Trophoblast cell (in vitro differentiated cells and primary cell): ENCODE measurements at regions not wholly inside any gene's neighbourhood (a gene's known extent, or its start where the extent isn't known, plus 50 kb on each side); places are given as distances from the start of the nearest gene placed in this dataset.

ENCODE experiments used
- DNase-seq, 2 donors: peaks; one replicate each; pipeline ENCODE4 v3.0.0-alpha.2; 2016
- H2AFZ ChIP-seq: 2 replicates; pipeline ENCODE4 v1.6.1; 2013; ENCODE audit warnings: low read length, moderate library complexity, mild to moderate bottlenecking; ENCODE audit not compliant: insufficient read depth, poor library complexity
- H2AK5ac ChIP-seq: 2 replicates; pipeline ENCODE4 v1.6.1; 2013; ENCODE audit warnings: mild to moderate bottlenecking, low read length
- H2BK120ac ChIP-seq: 2 replicates; pipeline ENCODE4 v1.6.1; 2013; ENCODE audit warnings: low read length, mild to moderate bottlenecking, moderate library complexity; ENCODE audit not compliant: insufficient read depth, poor library complexity
- H2BK12ac ChIP-seq: 2 replicates; pipeline ENCODE4 v1.6.1; 2013; ENCODE audit warnings: mild to moderate bottlenecking, low read length, moderate library complexity
- H2BK5ac ChIP-seq: 2 replicates; pipeline ENCODE4 v1.6.1; 2013; ENCODE audit warnings: low read length, low read depth, moderate library complexity, mild to moderate bottlenecking; ENCODE audit not compliant: poor library complexity
- H3K14ac ChIP-seq: 2 replicates; pipeline ENCODE4 v1.6.1; 2013; ENCODE audit warnings: mild to moderate bottlenecking, low read length
- H3K18ac ChIP-seq: 2 replicates; pipeline ENCODE4 v1.6.1; 2013; ENCODE audit warnings: mild to moderate bottlenecking, low read length
- H3K23ac ChIP-seq: 2 replicates; pipeline ENCODE4 v1.6.1; 2013; ENCODE audit warnings: low read length
- H3K27ac ChIP-seq: 2 replicates; pipeline ENCODE4 v1.5.1; 2013; ENCODE audit warnings: low read depth, mild to moderate bottlenecking, inconsistent platforms, low read length, moderate library complexity
- H3K27me3 ChIP-seq: 2 replicates; pipeline ENCODE4 v1.6.1; 2013; ENCODE audit warnings: inconsistent platforms, mild to moderate bottlenecking, low read length, moderate library complexity; ENCODE audit not compliant: insufficient read depth
- H3K36me3 ChIP-seq, 2 experiments: 1 replicate in 1 of 2; 2 replicates in 1 of 2; pipeline ENCODE4 v1.6.1; 2013; ENCODE audit warnings: low read length in 2 of 2, mild to moderate bottlenecking in 2 of 2, moderate library complexity in 1 of 2; ENCODE audit not compliant: insufficient read depth in 2 of 2, control insufficient read depth in 1 of 2
- H3K4ac ChIP-seq: 2 replicates; pipeline ENCODE4 v1.6.1; 2013; ENCODE audit warnings: low read depth, mild to moderate bottlenecking, low read length, moderate library complexity
- H3K4me1 ChIP-seq, 2 experiments: 1 replicate in 1 of 2; 2 replicates in 1 of 2; pipeline ENCODE4 v1.6.1; 2013; ENCODE audit warnings: low read length in 2 of 2, mild to moderate bottlenecking in 2 of 2, moderate library complexity in 1 of 2; ENCODE audit not compliant: insufficient read depth in 2 of 2, control insufficient read depth in 1 of 2
- H3K4me2 ChIP-seq: 2 replicates; pipeline ENCODE4 v1.6.1; 2013; ENCODE audit warnings: inconsistent platforms, mild to moderate bottlenecking, low read length, moderate library complexity
- H3K4me3 ChIP-seq: 2 replicates; pipeline ENCODE4 v1.5.1; 2013; ENCODE audit warnings: mild to moderate bottlenecking, low read depth, low read length, inconsistent platforms
- H3K79me1 ChIP-seq: one replicate; pipeline ENCODE4 v1.6.1; 2013; ENCODE audit warnings: low read length
- H3K79me2 ChIP-seq: 2 replicates; pipeline ENCODE4 v1.6.1; 2013; ENCODE audit warnings: low read length, mild to moderate bottlenecking; ENCODE audit not compliant: control insufficient read depth, insufficient read depth, poor library complexity
- H3K9ac ChIP-seq: 2 replicates; pipeline ENCODE4 v1.6.1; 2013; ENCODE audit warnings: mild to moderate bottlenecking, low read length
- H3K9me3 ChIP-seq: 2 replicates; pipeline ENCODE4 v1.6.1; 2013; ENCODE audit warnings: low read depth, mild to moderate bottlenecking, control low read depth, inconsistent platforms, low read length; ENCODE audit not compliant: insufficient read depth
- H4K12ac ChIP-seq: 2 replicates; pipeline ENCODE4 v1.6.1; 2013; ENCODE audit warnings: low read depth, mild to moderate bottlenecking, low read length, moderate library complexity
- H4K8ac ChIP-seq: 2 replicates; pipeline ENCODE4 v1.6.1; 2013; ENCODE audit warnings: low read depth, mild to moderate bottlenecking, low read length, moderate library complexity
- H4K91ac ChIP-seq: one replicate; pipeline ENCODE4 v1.6.1; 2013; ENCODE audit warnings: low read depth, mild to moderate bottlenecking, low read length, moderate library complexity
- WGBS: extraction: QIAGEN DNeasy Blood & Tissue Kit; methylation state at CpG from one replicate; pipeline ENCODE4 v1.1.7; 2013; ENCODE audit warnings: missing lambda C conversion rate; ENCODE audit not compliant: insufficient read length, insufficient coverage; ENCODE audit errors: extremely low coverage; 5-methylcytosine and 5-hydroxymethylcytosine counted together

GRCh38 chr9:1253064-1253979 is 203.2 kb downstream of the DMRT2 start:
- H2BK120ac ChIP-seq: no peak overlapping the region
- no peaks in the 10 kb centered on the region for H3K79me1 ChIP-seq
- no peak overlapping the region for H2AK5ac ChIP-seq
- no peaks in the 10 kb centered on the region for H3K27me3 ChIP-seq
- no peaks in the 10 kb centered on the region for H3K4me1 ChIP-seq
- H2BK5ac ChIP-seq: no peak overlapping the region
- H4K12ac ChIP-seq: no peak overlapping the region
- H2BK12ac ChIP-seq: no peak overlapping the region
- H4K91ac ChIP-seq: no peak overlapping the region
- H3K18ac ChIP-seq: no peak overlapping the region
- H3K27ac ChIP-seq: no peak overlapping the region
- no peak for DNase-seq
- H3K9me3 ChIP-seq: no peaks in the 10 kb centered on the region
- H3K14ac ChIP-seq: no peak overlapping the region
- H2AFZ ChIP-seq: no peak overlapping the region
- H3K4me3 ChIP-seq: no peak overlapping the region
- no peak overlapping the region for H3K23ac ChIP-seq
- H3K9ac ChIP-seq: no peak overlapping the region
- no peaks in the 10 kb centered on the region for H3K36me3 ChIP-seq
- H3K4me2 ChIP-seq: no peak overlapping the region
- no peak overlapping the region for H3K4ac ChIP-seq
- no peak overlapping the region for H4K8ac ChIP-seq
- 100% methylated on average over 4 of the region's 10 CpGs for WGBS
- no peaks in the 10 kb centered on the region for H3K79me2 ChIP-seq

DNA sequence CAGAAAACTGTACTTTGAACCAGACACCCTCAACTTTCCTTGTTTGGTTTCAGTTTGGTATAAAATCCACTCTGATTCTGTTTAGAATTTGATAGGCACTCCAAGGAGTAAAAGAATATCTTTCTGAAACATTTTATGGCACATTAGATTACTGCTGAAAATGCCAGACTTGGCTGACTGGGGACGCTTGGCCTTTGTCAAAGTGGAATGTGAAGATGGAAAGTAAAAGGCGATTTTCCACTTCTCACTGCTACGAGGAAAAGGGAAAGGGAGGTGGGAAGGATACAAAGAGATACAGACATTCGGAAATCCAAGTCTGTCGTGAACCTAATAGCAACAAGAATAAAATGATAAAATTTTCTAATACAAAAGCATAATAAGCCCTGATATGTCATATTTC is 203.9 kb downstream of the DMRT2 start:
- H3K4me3 ChIP-seq: no peak overlapping the region
- H3K27me3 ChIP-seq: no peaks in the 10 kb centered on the region
- H2AFZ ChIP-seq: no peak overlapping the region
- no peaks in the 10 kb centered on the region for H3K9me3 ChIP-seq
- H3K36me3 ChIP-seq: no peaks in the 10 kb centered on the region
- H3K4me1 ChIP-seq: no peaks in the 10 kb centered on the region
- no peak overlapping the region for H4K8ac ChIP-seq
- no peaks in the 10 kb centered on the region for H3K79me2 ChIP-seq
- no peak overlapping the region for H3K4ac ChIP-seq
- H3K23ac ChIP-seq: no peak overlapping the region
- no peak overlapping the region for H2BK12ac ChIP-seq
- H3K4me2 ChIP-seq: no peak overlapping the region
- no peak overlapping the region for H4K12ac ChIP-seq
- no peak overlapping the region for H2AK5ac ChIP-seq
- H3K27ac ChIP-seq: no peak overlapping the region
- H4K91ac ChIP-seq: no peak overlapping the region
- H3K79me1 ChIP-seq: no peaks in the 10 kb centered on the region
- H2BK120ac ChIP-seq: no peak overlapping the region
- no peak overlapping the region for H3K9ac ChIP-seq
- WGBS: no CpG with 5 or more reads among the region's 5 CpGs
- no peak overlapping the region for H3K18ac ChIP-seq
- no peak overlapping the region for H3K14ac ChIP-seq
- H2BK5ac ChIP-seq: no peak overlapping the region
- no peak for DNase-seq

DNA sequence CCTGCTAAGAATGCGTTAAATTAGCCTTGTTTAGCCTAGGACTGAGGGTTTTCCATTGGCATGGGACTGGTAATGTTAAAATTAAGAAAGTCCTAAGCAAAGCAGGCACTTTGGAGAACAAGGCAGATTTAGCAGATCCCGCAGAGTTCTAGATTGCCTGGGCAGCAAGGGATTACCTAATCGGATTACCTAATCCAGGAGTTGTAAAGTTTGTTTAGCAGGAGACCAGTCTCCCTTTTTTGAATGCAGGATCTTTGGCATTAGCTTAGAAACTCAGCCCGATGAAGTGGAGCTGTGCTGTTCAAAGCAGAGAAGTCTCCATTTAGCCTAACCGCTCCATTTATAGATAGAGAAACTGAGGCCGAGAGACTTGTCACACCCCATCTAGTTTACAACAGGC is 206.0 kb downstream of the DMRT2 start:
- Histone ChIP-seq H3K4me2 (no peak overlapping the region), H2BK120ac (no peak overlapping the region), H3K4me3 (no peak overlapping the region), H2AK5ac (no peak overlapping the region), H3K79me1 (no peaks in the 10 kb centered on the region), H2AFZ (no peak overlapping the region), H3K27ac (no peak overlapping the region), H3K18ac (no peak overlapping the region), H2BK5ac (no peak overlapping the region), H4K8ac (no peak overlapping the region), H3K36me3 (no peaks in the 10 kb centered on the region), H3K27me3 (no peaks in the 10 kb centered on the region), H3K9me3 (no peaks in the 10 kb centered on the region), H3K4ac (no peak overlapping the region), H3K4me1 (no peaks in the 10 kb centered on the region), H2BK12ac (no peak overlapping the region), H3K9ac (no peak overlapping the region), H3K79me2 (no peaks in the 10 kb centered on the region), H3K14ac (no peak overlapping the region), H4K91ac (no peak overlapping the region), H4K12ac (no peak overlapping the region), H3K23ac (no peak overlapping the region)
- DNase-seq: no peak
- WGBS: no CpG with 5 or more reads among the region's 6 CpGs

GRCh38 chr9:1261266-1261665 is 211.1 kb downstream of the DMRT2 start:
- no CpG with 5 or more reads among the region's 2 CpGs for WGBS
- H3K4ac ChIP-seq: no peak overlapping the region
- H2AFZ ChIP-seq: no peak overlapping the region
- no peak overlapping the region for H3K23ac ChIP-seq
- H2BK5ac ChIP-seq: no peak overlapping the region
- peaks cover 2% of the 10 kb centered on the region for H3K9me3 ChIP-seq
- no peaks in the 10 kb centered on the region for H3K79me1 ChIP-seq
- no peaks in the 10 kb centered on the region for H3K4me1 ChIP-seq
- H3K27ac ChIP-seq: no peak overlapping the region
- H4K8ac ChIP-seq: no peak overlapping the region
- H3K18ac ChIP-seq: no peak overlapping the region
- H3K14ac ChIP-seq: no peak overlapping the region
- H3K36me3 ChIP-seq: no peaks in the 10 kb centered on the region
- no peak overlapping the region for H3K4me3 ChIP-seq
- no peaks in the 10 kb centered on the region for H3K27me3 ChIP-seq
- no peak overlapping the region for H2AK5ac ChIP-seq
- no peak overlapping the region for H4K91ac ChIP-seq
- no peak overlapping the region for H4K12ac ChIP-seq
- H2BK120ac ChIP-seq: no peak overlapping the region
- no peak overlapping the region for H2BK12ac ChIP-seq
- H3K9ac ChIP-seq: no peak overlapping the region
- DNase-seq: no peak
- H3K79me2 ChIP-seq: no peaks in the 10 kb centered on the region
- no peak overlapping the region for H3K4me2 ChIP-seq
